ENCODE measurements at regions not wholly inside any gene's neighbourhood (a gene's known extent, or its start where the extent isn't known, plus 50 kb on each side); places are given as distances from the start of the nearest gene placed in this dataset.

DNA sequence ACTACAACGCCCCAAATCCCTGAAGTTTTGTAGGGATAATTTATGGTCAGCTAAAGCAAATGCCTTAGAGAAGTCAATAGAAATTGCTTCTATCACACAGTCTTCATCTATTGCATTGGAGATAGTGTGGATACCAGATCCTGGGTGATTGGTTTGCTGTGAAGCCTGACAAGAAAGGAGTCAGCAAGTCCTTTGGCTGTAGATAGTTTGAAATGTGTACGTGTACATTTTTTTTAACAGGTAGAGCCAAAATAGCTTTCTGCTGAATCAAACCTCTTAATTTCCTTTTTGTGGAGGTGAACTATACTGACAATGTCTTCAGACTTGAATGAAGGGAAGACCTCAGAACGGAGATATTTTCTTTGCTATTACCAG, 312.3 kb downstream of the ZBBX start:
- no peak for TF ChIP-seq POLR2AphosphoS5 (IDR thresholded peaks at IDR 0.05; ENCODE audit: low read depth, low read length)
- no peak for TF ChIP-seq EZH2phosphoT487 (IDR thresholded peaks at IDR 0.05; ENCODE audit: borderline replicate concordance, low read depth)
- TF ChIP-seq CTCF (IDR thresholded peaks at IDR 0.05), result no peak
- no peak for TF ChIP-seq MXI1 (IDR thresholded peaks at IDR 0.05; ENCODE audit: low read depth, low read length)
- TF ChIP-seq FOXJ3 (CRISPR knock-in tag; IDR thresholded peaks at IDR 0.05), result no peak
